ENCODE measurements at regions not wholly inside any gene's neighbourhood (a gene's known extent, or its start where the extent isn't known, plus 50 kb on each side); places are given as distances from the start of the nearest gene placed in this dataset.

DNA sequence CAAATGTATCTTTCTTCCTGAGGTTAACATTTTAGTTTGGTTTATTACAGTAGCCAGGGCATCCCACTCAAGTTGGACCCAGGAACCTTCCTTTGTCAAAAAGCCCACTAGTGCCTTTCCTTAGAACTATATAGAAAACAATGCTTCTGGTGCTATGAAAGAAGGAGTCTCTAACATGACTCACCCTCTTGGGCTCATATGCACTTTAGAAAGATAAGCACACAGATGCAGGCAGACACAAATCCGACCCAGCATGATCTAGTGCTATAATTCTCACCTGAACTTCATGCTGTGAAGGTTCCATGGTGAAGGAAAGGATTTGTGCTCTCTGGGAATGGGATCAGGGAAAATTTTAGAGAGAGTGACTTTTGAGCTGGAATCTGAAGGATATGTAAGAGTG lies 289.4 kb downstream of the ANKRD50 start:
- Mint-ChIP-seq H3K36me3 (no peaks in the 10 kb centered on the region), H3K4me3 (no peak overlapping the region), H3K27me3 (no peaks in the 10 kb centered on the region), H3K9me3 (no peaks in the 10 kb centered on the region), H3K27ac (no peak overlapping the region), H3K4me1 (ENCODE audit: unreplicated experiment) (peaks cover 8% of the 10 kb centered on the region)
- TF ChIP-seq, protein P1, sequence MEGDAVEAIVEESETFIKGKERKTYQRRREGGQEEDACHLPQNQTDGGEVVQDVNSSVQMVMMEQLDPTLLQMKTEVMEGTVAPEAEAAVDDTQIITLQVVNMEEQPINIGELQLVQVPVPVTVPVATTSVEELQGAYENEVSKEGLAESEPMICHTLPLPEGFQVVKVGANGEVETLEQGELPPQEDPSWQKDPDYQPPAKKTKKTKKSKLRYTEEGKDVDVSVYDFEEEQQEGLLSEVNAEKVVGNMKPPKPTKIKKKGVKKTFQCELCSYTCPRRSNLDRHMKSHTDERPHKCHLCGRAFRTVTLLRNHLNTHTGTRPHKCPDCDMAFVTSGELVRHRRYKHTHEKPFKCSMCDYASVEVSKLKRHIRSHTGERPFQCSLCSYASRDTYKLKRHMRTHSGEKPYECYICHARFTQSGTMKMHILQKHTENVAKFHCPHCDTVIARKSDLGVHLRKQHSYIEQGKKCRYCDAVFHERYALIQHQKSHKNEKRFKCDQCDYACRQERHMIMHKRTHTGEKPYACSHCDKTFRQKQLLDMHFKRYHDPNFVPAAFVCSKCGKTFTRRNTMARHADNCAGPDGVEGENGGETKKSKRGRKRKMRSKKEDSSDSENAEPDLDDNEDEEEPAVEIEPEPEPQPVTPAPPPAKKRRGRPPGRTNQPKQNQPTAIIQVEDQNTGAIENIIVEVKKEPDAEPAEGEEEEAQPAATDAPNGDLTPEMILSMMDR (conservative IDR thresholded peaks at IDR 0.05): no peak
- DNase-seq (ENCODE audit: extremely low spot score, unreplicated experiment): no peak

DNA sequence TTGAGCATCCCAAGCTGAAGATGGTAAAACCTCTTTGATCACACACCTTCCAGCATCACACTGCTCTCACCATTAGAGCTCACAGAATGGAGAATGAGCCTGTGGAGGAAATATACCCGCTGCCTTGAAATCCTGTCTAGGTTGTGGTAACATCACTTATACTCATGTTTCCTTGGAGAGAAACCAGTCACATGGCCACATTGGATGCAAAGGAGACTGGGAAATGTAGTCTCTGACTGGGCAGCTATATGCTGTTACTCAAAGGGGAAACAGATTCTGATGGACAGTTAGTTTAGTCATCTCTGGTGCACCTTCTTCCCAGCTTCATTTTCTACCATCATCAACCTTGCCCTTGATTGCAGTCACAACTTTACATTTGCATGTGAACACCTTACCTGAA lies 286.3 kb downstream of the ANKRD50 start:
- DNase-seq (ENCODE audit: extremely low spot score, unreplicated experiment): no peak
- H3K4me1 Mint-ChIP-seq (ENCODE audit: unreplicated experiment): peaks cover 19% of the 10 kb centered on the region
- H3K36me3 Mint-ChIP-seq: no peaks in the 10 kb centered on the region
- no peak overlapping the region for H3K27ac Mint-ChIP-seq
- no peaks in the 10 kb centered on the region for H3K9me3 Mint-ChIP-seq
- H3K4me3 Mint-ChIP-seq: no peak overlapping the region
- H3K27me3 Mint-ChIP-seq: no peaks in the 10 kb centered on the region
- TF ChIP-seq, protein P1 (conservative IDR thresholded peaks at IDR 0.05): no peak

DNA sequence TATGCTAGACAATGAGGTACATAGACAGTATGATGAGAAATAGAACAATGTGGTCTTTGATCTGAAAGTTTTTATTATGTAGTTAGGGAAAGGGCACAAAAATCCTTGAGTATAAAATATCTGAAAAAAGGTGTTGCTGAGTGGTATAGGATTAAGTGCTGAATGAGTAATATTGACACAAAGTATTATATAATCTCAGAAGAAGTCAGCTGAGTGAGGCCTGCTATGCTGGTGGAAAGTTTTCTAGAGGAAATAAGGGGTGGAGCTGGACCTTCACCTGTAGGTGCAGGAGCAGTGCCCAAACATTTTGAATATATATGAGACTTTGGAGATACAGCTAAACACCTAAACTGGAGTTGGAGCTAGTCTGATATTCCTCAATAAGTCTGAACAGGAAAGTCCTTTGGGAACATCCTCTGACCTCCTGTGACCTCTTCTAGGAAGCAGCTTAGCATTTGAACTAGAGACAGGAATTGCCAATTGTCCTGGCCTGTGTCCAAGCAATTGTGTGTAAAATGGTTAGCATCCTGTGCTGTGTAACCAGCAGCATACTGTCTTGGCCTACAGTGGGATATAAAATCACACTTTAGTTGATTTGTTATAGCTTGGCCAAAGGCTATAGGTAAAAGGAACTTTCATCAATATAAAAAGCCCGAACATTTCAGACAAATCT lies 285.3 kb downstream of the ANKRD50 start:
- Mint-ChIP-seq H3K27me3 (no peaks in the 10 kb centered on the region), H3K4me3 (no peak overlapping the region), H3K9me3 (no peaks in the 10 kb centered on the region), H3K27ac (no peak overlapping the region), H3K36me3 (no peaks in the 10 kb centered on the region), H3K4me1 (ENCODE audit: unreplicated experiment) (peaks cover 24% of the 10 kb centered on the region)
- no peak for DNase-seq (ENCODE audit: extremely low spot score, unreplicated experiment)
- TF ChIP-seq, protein P1 (conservative IDR thresholded peaks at IDR 0.05): no peak

DNA sequence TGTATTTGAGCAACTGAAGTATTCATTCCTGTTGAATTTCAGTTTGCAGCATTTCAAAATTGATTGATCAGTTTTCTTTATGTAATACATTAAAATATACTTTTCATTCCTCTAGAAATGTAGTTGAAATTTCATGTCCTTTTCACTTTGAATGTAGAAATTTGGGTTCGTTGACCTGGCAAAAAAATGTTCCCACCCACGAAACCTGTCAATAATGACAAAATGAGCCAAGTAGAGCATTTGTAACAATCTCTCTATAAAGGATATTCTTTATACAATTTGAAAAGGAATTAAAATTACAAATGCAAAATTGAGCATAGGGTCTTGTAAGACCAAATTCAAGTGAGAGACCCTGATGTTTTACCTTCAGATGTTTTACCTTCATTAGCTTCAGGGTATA lies 283.9 kb downstream of the ANKRD50 start:
- TF ChIP-seq, protein P1 (conservative IDR thresholded peaks at IDR 0.05): no peak
- Mint-ChIP-seq H3K36me3 (no peaks in the 10 kb centered on the region), H3K4me3 (no peak overlapping the region), H3K4me1 (ENCODE audit: unreplicated experiment) (peaks cover 20% of the 10 kb centered on the region), H3K9me3 (no peaks in the 10 kb centered on the region), H3K27ac (no peak overlapping the region), H3K27me3 (no peaks in the 10 kb centered on the region)
- no peak for DNase-seq (ENCODE audit: extremely low spot score, unreplicated experiment)

DNA sequence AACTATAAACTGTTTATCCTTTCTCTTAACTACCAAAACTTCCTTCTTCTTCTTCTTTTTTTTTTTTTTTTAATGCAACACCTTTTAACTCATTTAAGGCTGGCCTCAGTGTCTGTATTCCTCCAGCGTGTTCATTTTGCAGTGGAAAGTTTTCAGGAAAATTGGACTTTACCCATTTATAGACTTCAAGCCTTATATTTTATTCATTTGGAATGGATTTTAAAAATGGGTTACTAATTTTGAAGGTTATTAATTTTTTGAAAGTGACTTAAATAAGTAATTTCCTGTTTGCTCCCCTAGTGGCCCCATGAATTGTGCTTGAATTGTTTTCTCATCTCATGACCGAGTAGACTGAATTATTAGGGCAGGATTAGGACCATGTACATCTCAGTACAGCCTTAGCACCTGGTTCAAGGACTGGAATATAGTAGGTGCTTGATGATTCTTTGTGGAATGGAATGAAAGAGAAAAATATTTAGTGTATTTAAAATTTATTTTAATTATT lies 282.7 kb downstream of the ANKRD50 start:
- TF ChIP-seq, protein P1 (conservative IDR thresholded peaks at IDR 0.05): peak; percentile 43
- no peak overlapping the region for H3K27ac Mint-ChIP-seq
- H3K4me3 Mint-ChIP-seq: no peak overlapping the region

More for the DNA sequence above, 282.7 kb downstream of the ANKRD50 start:
- peaks cover 20% of the 10 kb centered on the region for H3K4me1 Mint-ChIP-seq (ENCODE audit: unreplicated experiment)
- H3K36me3 Mint-ChIP-seq: no peaks in the 10 kb centered on the region
- H3K9me3 Mint-ChIP-seq: no peaks in the 10 kb centered on the region
- no peaks in the 10 kb centered on the region for H3K27me3 Mint-ChIP-seq
- DNase-seq (ENCODE audit: extremely low spot score, unreplicated experiment): no peak
